Mesothelial cell of epicardium (in vitro differentiated cells): ENCODE measurements at regions not wholly inside any gene's neighbourhood (a gene's known extent, or its start where the extent isn't known, plus 50 kb on each side); places are given as distances from the start of the nearest gene placed in this dataset.
"Not testable (repeated sequence)": the region's sequence is repeated elsewhere in the genome, so short reads cannot be mapped to it uniquely, and the experiment has no call there.

Experiments used
- DNase-seq, 2 experiments: peaks; one replicate each; pipeline ENCODE4 v3.0.0; 2021; ENCODE audit warnings: low spot score in 2 of 2; ENCODE audit not compliant: unreplicated experiment in 2 of 2
- H3K27ac Mint-ChIP-seq: 2 replicates; pipeline ENCODE4 v1.8.0; 2021; ENCODE audit warnings: mixed read lengths
- H3K27me3 Mint-ChIP-seq: 2 replicates; pipeline ENCODE4 v1.8.0; 2021; ENCODE audit warnings: low read depth, mixed read lengths
- H3K36me3 Mint-ChIP-seq: 2 replicates; pipeline ENCODE4 v1.8.0; 2021; ENCODE audit warnings: mixed read lengths
- H3K4me1 Mint-ChIP-seq: 2 replicates; pipeline ENCODE4 v1.8.0; 2021; ENCODE audit warnings: mixed read lengths
- H3K4me3 Mint-ChIP-seq: 2 replicates; pipeline ENCODE4 v1.8.0; 2021; ENCODE audit warnings: mild to moderate bottlenecking, moderate library complexity, mixed read lengths
- H3K9me3 Mint-ChIP-seq: 2 replicates; pipeline ENCODE4 v1.8.0; 2021; ENCODE audit warnings: mixed read lengths

- not testable (repeated sequence) for H3K36me3 Mint-ChIP-seq, H3K4me3 Mint-ChIP-seq, H3K4me1 Mint-ChIP-seq, H3K9me3 Mint-ChIP-seq, H3K27ac Mint-ChIP-seq, DNase-seq, H3K27me3 Mint-ChIP-seq
Measured at GRCh38 chr21:6499866-6500265, 4021.5 kb upstream of the TPTE start.

GRCh38 chr21:6500681-6501080, 4020.7 kb upstream of the TPTE start:
- H3K27me3 Mint-ChIP-seq, H3K9me3 Mint-ChIP-seq, DNase-seq, H3K36me3 Mint-ChIP-seq, H3K4me1 Mint-ChIP-seq, H3K4me3 Mint-ChIP-seq, H3K27ac Mint-ChIP-seq: not testable (repeated sequence)

- H3K27me3 Mint-ChIP-seq, H3K4me1 Mint-ChIP-seq, DNase-seq, H3K36me3 Mint-ChIP-seq, H3K9me3 Mint-ChIP-seq, H3K27ac Mint-ChIP-seq, H3K4me3 Mint-ChIP-seq: not testable (repeated sequence)
Measured at GRCh38 chr21:6506167-6506894, 4015.1 kb upstream of the TPTE start.

GRCh38 chr21:6507632-6508031, 4013.8 kb upstream of the TPTE start:
- H3K27ac Mint-ChIP-seq, H3K4me1 Mint-ChIP-seq, DNase-seq, H3K9me3 Mint-ChIP-seq, H3K27me3 Mint-ChIP-seq, H3K4me3 Mint-ChIP-seq, H3K36me3 Mint-ChIP-seq: not testable (repeated sequence)

GRCh38 chr21:6521777-6522176, 3999.6 kb upstream of the TPTE start:
- DNase-seq, H3K9me3 Mint-ChIP-seq, H3K4me3 Mint-ChIP-seq, H3K4me1 Mint-ChIP-seq, H3K27me3 Mint-ChIP-seq, H3K27ac Mint-ChIP-seq, H3K36me3 Mint-ChIP-seq: not testable (repeated sequence)

GRCh38 chr21:6526213-6526612, 3995.2 kb upstream of the TPTE start:
- H3K27ac Mint-ChIP-seq, H3K4me1 Mint-ChIP-seq, H3K9me3 Mint-ChIP-seq, H3K4me3 Mint-ChIP-seq, H3K27me3 Mint-ChIP-seq, H3K36me3 Mint-ChIP-seq, DNase-seq: not testable (repeated sequence)

GRCh38 chr21:6530655-6531054, 3990.7 kb upstream of the TPTE start:
- H3K36me3 Mint-ChIP-seq, H3K27me3 Mint-ChIP-seq, H3K27ac Mint-ChIP-seq, H3K4me3 Mint-ChIP-seq, DNase-seq, H3K4me1 Mint-ChIP-seq, H3K9me3 Mint-ChIP-seq: not testable (repeated sequence)

- not testable (repeated sequence) for H3K36me3 Mint-ChIP-seq, H3K4me3 Mint-ChIP-seq
Measured at GRCh38 chr21:6533261-6533660, 3988.1 kb upstream of the TPTE start.

GRCh38 chr21:6538320-6538719, 3983.1 kb upstream of the TPTE start:
- not testable (repeated sequence) for H3K27ac Mint-ChIP-seq, H3K4me3 Mint-ChIP-seq, H3K36me3 Mint-ChIP-seq, H3K9me3 Mint-ChIP-seq, H3K27me3 Mint-ChIP-seq, DNase-seq, H3K4me1 Mint-ChIP-seq

More at GRCh38 chr21:6533261-6533660, 3988.1 kb upstream of the TPTE start:
- H3K4me1 Mint-ChIP-seq, DNase-seq, H3K27ac Mint-ChIP-seq, H3K27me3 Mint-ChIP-seq, H3K9me3 Mint-ChIP-seq: not testable (repeated sequence)

GRCh38 chr21:6539688-6540087, 3981.7 kb upstream of the TPTE start:
- not testable (repeated sequence) for H3K9me3 Mint-ChIP-seq, H3K36me3 Mint-ChIP-seq, H3K4me1 Mint-ChIP-seq, DNase-seq, H3K4me3 Mint-ChIP-seq, H3K27me3 Mint-ChIP-seq, H3K27ac Mint-ChIP-seq

GRCh38 chr21:6541036-6541435, 3980.3 kb upstream of the TPTE start:
- not testable (repeated sequence) for H3K4me3 Mint-ChIP-seq, H3K4me1 Mint-ChIP-seq, H3K36me3 Mint-ChIP-seq, H3K9me3 Mint-ChIP-seq, DNase-seq, H3K27ac Mint-ChIP-seq, H3K27me3 Mint-ChIP-seq

GRCh38 chr21:6545288-6545687, 3976.1 kb upstream of the TPTE start:
- not testable (repeated sequence) for H3K36me3 Mint-ChIP-seq, DNase-seq, H3K27ac Mint-ChIP-seq, H3K27me3 Mint-ChIP-seq, H3K9me3 Mint-ChIP-seq, H3K4me3 Mint-ChIP-seq, H3K4me1 Mint-ChIP-seq

GRCh38 chr21:6551045-6551444, 3970.3 kb upstream of the TPTE start:
- not testable (repeated sequence) for H3K4me3 Mint-ChIP-seq, H3K36me3 Mint-ChIP-seq, DNase-seq, H3K27me3 Mint-ChIP-seq, H3K9me3 Mint-ChIP-seq, H3K27ac Mint-ChIP-seq, H3K4me1 Mint-ChIP-seq

- not testable (repeated sequence) for H3K27me3 Mint-ChIP-seq
Measured at GRCh38 chr21:6553505-6554376, 3967.6 kb upstream of the TPTE start.

More at GRCh38 chr21:6553505-6554376, 3967.6 kb upstream of the TPTE start:
- H3K4me1 Mint-ChIP-seq, H3K27ac Mint-ChIP-seq, H3K4me3 Mint-ChIP-seq, DNase-seq, H3K36me3 Mint-ChIP-seq, H3K9me3 Mint-ChIP-seq: not testable (repeated sequence)
